Naive thymus-derived CD8-positive, alpha-beta T cell (primary cell): ENCODE measurements at regions not wholly inside any gene's neighbourhood (a gene's known extent, or its start where the extent isn't known, plus 50 kb on each side); places are given as distances from the start of the nearest gene placed in this dataset.
"Not testable (repeated sequence)": the region's sequence is repeated elsewhere in the genome, so short reads cannot be mapped to it uniquely, and the experiment has no call there.

Experiments used
- ATAC-seq, 2 donors: fragments of 150-1000 bp; cut with Tn5 transposase in 1 of 2; sonication (Bioruptor Pico), chemical (Tn5 transposase) in 1 of 2; 1 replicate in 1 of 2; 2 replicates in 1 of 2; pipeline ENCODE4 v1.10.0; 2021; ENCODE audit warnings: mild to moderate bottlenecking in 2 of 2, moderate library complexity in 2 of 2
- POLR2A ChIA-PET: fragments of 350-600 bp; sonication (Branson Sonifier 250); formaldehyde crosslinking; loops from one replicate; lab custom pipeline; 2021; ENCODE audit warnings: antibody characterized with exemption; lab: Charles Lee
- DNase-seq, 10 donors: peaks; one replicate each; pipeline versions ENCODE4 v3.0.0 to v3.0.0-alpha.2; 2020 to 2022
- H3K27ac Mint-ChIP-seq, 10 donors: one replicate each; pipeline ENCODE4 v1.8.0; 2020 to 2022; ENCODE audit warnings: mild to moderate bottlenecking in 10 of 10, mixed read lengths in 10 of 10, moderate library complexity in 4 of 10, inconsistent platforms in 1 of 10
- H3K27me3 Mint-ChIP-seq, 5 donors: one replicate each; pipeline ENCODE4 v1.8.0; 2021 to 2022; ENCODE audit warnings: mixed read lengths in 5 of 5
- H3K36me3 Mint-ChIP-seq, 3 donors: one replicate each; pipeline ENCODE4 v1.8.0; 2020 to 2022; ENCODE audit warnings: mixed read lengths in 3 of 3, mild to moderate bottlenecking in 2 of 3, inconsistent platforms in 1 of 3
- H3K4me1 Mint-ChIP-seq, 4 donors: one replicate each; pipeline ENCODE4 v1.8.0; 2021 to 2022; ENCODE audit warnings: mixed read lengths in 4 of 4
- H3K4me3 Mint-ChIP-seq, 10 donors: one replicate each; pipeline ENCODE4 v1.8.0; 2020 to 2022; ENCODE audit warnings: mild to moderate bottlenecking in 10 of 10, mixed read lengths in 10 of 10, moderate library complexity in 6 of 10, inconsistent platforms in 1 of 10
- H3K9me3 Mint-ChIP-seq, 9 donors: one replicate each; pipeline ENCODE4 v1.8.0; 2020 to 2022; ENCODE audit warnings: mixed read lengths in 9 of 9, mild to moderate bottlenecking in 3 of 9, inconsistent platforms in 1 of 9, moderate library complexity in 1 of 9

DNA sequence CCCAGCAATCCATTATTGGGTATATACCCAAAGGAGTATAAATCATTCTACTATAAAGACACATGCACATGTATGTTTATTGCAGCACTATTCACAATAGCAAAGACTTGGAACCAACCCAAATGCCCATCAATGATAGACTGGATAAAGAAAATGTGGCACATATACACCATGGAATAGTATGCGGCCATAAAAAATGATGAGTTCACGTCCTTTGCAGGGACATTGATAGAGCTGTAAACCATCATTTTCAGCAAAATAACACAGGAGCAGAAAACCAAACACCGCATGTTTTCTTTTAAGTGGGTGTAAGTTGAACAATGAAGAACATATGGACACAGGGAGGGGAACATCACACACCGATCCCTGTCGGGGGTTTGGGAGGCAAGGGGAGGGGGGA lies 56.7 kb downstream of the PALS2 start:
- POLR2A ChIA-PET, H3K4me1 Mint-ChIP-seq: not testable (repeated sequence)
- peaks cover 30 to 54% (median 35%) of the 10 kb centered on the region in 3 donors for H3K36me3 Mint-ChIP-seq

DNA sequence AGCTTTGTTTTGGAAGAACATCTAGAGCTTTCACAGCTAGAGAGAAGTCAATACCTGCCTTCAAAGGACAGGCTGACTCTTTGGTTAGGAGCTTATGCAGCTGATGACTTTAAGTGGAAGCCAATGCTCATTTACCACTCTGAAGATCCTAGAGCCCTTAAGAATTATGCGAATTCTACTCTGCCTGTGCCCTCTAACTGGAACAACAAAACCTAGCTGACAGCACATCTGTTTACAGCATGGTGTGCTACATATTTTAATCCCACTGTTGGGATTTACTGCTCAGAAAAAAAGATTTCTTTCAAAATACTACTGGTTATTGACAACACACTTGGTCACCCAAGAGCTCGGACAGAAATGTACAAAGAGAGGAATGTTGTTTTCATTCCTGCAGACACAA lies 57.3 kb downstream of the PALS2 start:
- DNase-seq: no peak
- H3K27ac Mint-ChIP-seq: no peak overlapping the region
- H3K4me1 Mint-ChIP-seq: peaks cover 0 to 9% (median 6%) of the 10 kb centered on the region in 4 donors
- peaks cover 28 to 52% (median 34%) of the 10 kb centered on the region in 3 donors for H3K36me3 Mint-ChIP-seq
- H3K4me3 Mint-ChIP-seq: no peak overlapping the region
- H3K9me3 Mint-ChIP-seq: peaks cover 0 to 30% (median 13%) of the 10 kb centered on the region in 9 donors
- POLR2A ChIA-PET: no interaction called here
- no peaks in the 10 kb centered on the region for H3K27me3 Mint-ChIP-seq
- no peak for ATAC-seq

More for the DNA sequence above, 56.7 kb downstream of the PALS2 start:
- H3K27me3 Mint-ChIP-seq, H3K4me3 Mint-ChIP-seq, ATAC-seq, H3K27ac Mint-ChIP-seq, DNase-seq: not testable (repeated sequence)
- peaks cover 0 to 30% (median 13%) of the 10 kb centered on the region in 9 donors for H3K9me3 Mint-ChIP-seq

DNA sequence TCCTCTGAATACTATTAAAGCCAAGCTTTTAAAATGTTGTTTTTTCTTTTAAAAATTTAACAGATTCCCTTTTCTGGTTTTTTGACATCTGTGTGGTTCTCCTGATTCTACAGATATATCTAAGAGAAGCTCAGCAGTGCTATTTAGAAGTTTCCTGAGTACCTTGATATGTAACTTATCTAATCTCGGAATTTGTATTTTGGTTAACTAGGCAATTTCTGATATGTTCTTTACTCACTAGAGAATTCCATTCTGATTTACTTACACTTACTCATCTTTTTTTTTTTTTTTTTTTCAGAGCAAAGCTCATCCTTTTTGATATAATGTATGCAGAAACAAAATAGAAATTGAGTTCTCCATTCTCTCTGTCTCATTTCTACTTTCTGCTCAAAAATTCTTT lies 63.8 kb downstream of the PALS2 start:
- Mint-ChIP-seq H3K27me3 (no peaks in the 10 kb centered on the region), H3K9me3 (peaks cover 0 to 5% (median 0%) of the 10 kb centered on the region in 9 donors), H3K4me1 (peaks cover 0 to 6% (median 1%) of the 10 kb centered on the region in 4 donors), H3K27ac (no peak overlapping the region), H3K36me3 (peaks cover 5 to 21% (median 19%) of the 10 kb centered on the region in 3 donors), H3K4me3 (no peak overlapping the region)
- DNase-seq (no peak), ATAC-seq (no peak)
- POLR2A ChIA-PET: no interaction called here

DNA sequence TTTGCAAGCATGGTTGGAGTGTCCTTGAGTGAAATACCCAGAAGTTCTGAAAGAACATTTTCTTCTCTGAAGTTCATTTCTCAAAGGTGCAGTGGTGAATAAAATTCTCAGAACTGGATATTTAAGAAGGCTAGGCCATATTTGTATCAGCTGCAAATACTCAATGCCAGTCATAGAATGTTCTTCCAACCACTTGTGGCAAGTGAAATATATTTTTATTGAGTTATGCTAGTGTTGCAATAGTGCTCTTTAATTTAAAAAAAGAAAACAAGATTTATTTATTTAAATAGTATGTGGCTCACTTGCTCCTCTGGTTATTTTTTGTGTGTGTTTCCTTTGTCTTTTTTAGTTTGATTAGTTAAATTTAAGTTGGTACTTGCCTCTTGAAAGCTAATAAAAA lies 64.5 kb downstream of the PALS2 start:
- Mint-ChIP-seq H3K4me3 (no peak overlapping the region), H3K9me3 (peaks cover 0 to 3% (median 0%) of the 10 kb centered on the region in 9 donors), H3K27me3 (no peaks in the 10 kb centered on the region), H3K36me3 (peaks cover 8 to 27% (median 24%) of the 10 kb centered on the region in 3 donors), H3K4me1 (peaks cover 0 to 5% (median 1%) of the 10 kb centered on the region in 4 donors), H3K27ac (no peak overlapping the region)
- ATAC-seq: no peak
- POLR2A ChIA-PET: no interaction called here
- no peak for DNase-seq

DNA sequence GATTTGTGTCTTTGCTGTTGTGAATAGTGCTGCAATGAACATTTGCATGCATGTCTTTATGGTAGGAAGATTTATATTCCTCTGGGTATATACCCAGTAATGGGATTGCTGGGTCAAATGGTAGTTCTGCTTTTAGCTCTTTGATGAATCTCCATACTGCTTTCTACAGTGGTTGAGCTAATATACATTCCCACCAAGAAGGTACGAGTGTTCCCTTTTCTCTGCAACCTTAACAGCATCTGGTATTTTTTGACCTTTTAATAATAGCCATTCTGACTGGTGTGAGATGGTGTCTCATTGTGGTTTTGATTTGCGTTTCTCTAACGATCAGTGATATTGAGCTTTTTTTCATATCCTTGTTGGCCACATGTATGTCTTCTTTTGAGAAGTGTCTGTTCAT lies 71.3 kb downstream of the PALS2 start:
- DNase-seq, POLR2A ChIA-PET, H3K9me3 Mint-ChIP-seq, H3K4me3 Mint-ChIP-seq, H3K4me1 Mint-ChIP-seq, ATAC-seq, H3K27ac Mint-ChIP-seq, H3K27me3 Mint-ChIP-seq: not testable (repeated sequence)
- peaks cover 13 to 49% (median 43%) of the 10 kb centered on the region in 3 donors for H3K36me3 Mint-ChIP-seq
